Astrocyte (in vitro differentiated cells and primary cell): ENCODE measurements at regions not wholly inside any gene's neighbourhood (a gene's known extent, or its start where the extent isn't known, plus 50 kb on each side); places are given as distances from the start of the nearest gene placed in this dataset.

Experiments
- DNase-seq: peaks from one replicate; pipeline ENCODE4 v3.0.0-alpha.2; 2010; ENCODE audit warnings: low read depth
- FAIRE-seq: peaks from 2 replicates; lab custom pipeline; 2011; peaks lifted over from hg19 to GRCh38; lab: Jason Lieb, UNC
- H2AFZ ChIP-seq: 2 replicates; pipeline ENCODE4 v1.6.0; 2012; ENCODE audit warnings: low read depth, low read length, inconsistent platforms
- H3K27ac ChIP-seq: 2 replicates; pipeline ENCODE4 v1.5.1; 2011; ENCODE audit warnings: low read depth, low read length, inconsistent platforms
- H3K27me3 ChIP-seq: 2 replicates; pipeline ENCODE4 v1.6.0; 2011; ENCODE audit warnings: low read length, inconsistent platforms; ENCODE audit not compliant: insufficient read depth
- H3K36me3 ChIP-seq: 2 replicates; pipeline ENCODE4 v1.5.1; 2011; ENCODE audit warnings: low read length, inconsistent platforms; ENCODE audit not compliant: insufficient read depth
- H3K4me1 ChIP-seq: 2 replicates; pipeline ENCODE4 v1.5.1; 2011; ENCODE audit warnings: low read length, inconsistent platforms; ENCODE audit not compliant: insufficient read depth
- H3K4me2 ChIP-seq: 2 replicates; pipeline ENCODE4 v1.6.0; 2012; ENCODE audit warnings: low read length, inconsistent platforms
- H3K4me3 ChIP-seq: 2 replicates; pipeline ENCODE4 v1.5.1; 2011; ENCODE audit warnings: low read depth, mild to moderate bottlenecking, low read length, inconsistent platforms; ENCODE audit not compliant: insufficient read depth
- H3K79me2 ChIP-seq: 2 replicates; pipeline ENCODE4 v1.6.0; 2012; ENCODE audit warnings: mild to moderate bottlenecking, low read length, inconsistent platforms; ENCODE audit not compliant: insufficient read depth
- H3K9ac ChIP-seq: 2 replicates; pipeline ENCODE4 v1.6.0; 2012; ENCODE audit warnings: mild to moderate bottlenecking, low read length, inconsistent platforms
- H3K9me3 ChIP-seq: 2 replicates; pipeline ENCODE4 v1.5.1; 2012; ENCODE audit warnings: low read depth, mild to moderate bottlenecking, low read length, inconsistent platforms; ENCODE audit not compliant: insufficient read depth
- H4K20me1 ChIP-seq: 2 replicates; pipeline ENCODE4 v1.6.0; 2012; ENCODE audit warnings: low read length, inconsistent platforms; ENCODE audit not compliant: insufficient read depth
- H3K27ac Mint-ChIP-seq: one replicate; pipeline ENCODE4 v1.8.0; 2021; ENCODE audit warnings: mild to moderate bottlenecking, mixed read lengths; ENCODE audit not compliant: unreplicated experiment
- H3K27me3 Mint-ChIP-seq: one replicate; pipeline ENCODE4 v1.8.0; 2021; ENCODE audit warnings: low read depth, mixed read lengths; ENCODE audit not compliant: unreplicated experiment
- H3K36me3 Mint-ChIP-seq: one replicate; pipeline ENCODE4 v1.8.0; 2021; ENCODE audit warnings: low read depth, mixed read lengths; ENCODE audit not compliant: unreplicated experiment
- H3K4me1 Mint-ChIP-seq: one replicate; pipeline ENCODE4 v1.8.0; 2021; ENCODE audit warnings: low read depth, mixed read lengths; ENCODE audit not compliant: unreplicated experiment
- H3K4me3 Mint-ChIP-seq: one replicate; pipeline ENCODE4 v1.8.0; 2021; ENCODE audit warnings: mild to moderate bottlenecking, moderate library complexity, mixed read lengths; ENCODE audit not compliant: unreplicated experiment
- H3K9me3 Mint-ChIP-seq: one replicate; pipeline ENCODE4 v1.8.0; 2021; ENCODE audit warnings: mild to moderate bottlenecking, mixed read lengths; ENCODE audit not compliant: unreplicated experiment
- CTCF ChIP-seq: IDR thresholded peaks from 2 replicates; pipeline ENCODE4 v1.5.1; 2011; ENCODE audit warnings: low read depth, mild to moderate bottlenecking, inconsistent platforms, low read length, moderate library complexity; ENCODE audit not compliant: insufficient read depth
- EZH2 ChIP-seq: IDR thresholded peaks from 2 replicates; pipeline ENCODE4 v1.6.1; 2012; ENCODE audit warnings: mild to moderate bottlenecking, low read length, inconsistent platforms; ENCODE audit not compliant: insufficient read depth

GRCh38 chr20:40055711-40056110, 633.3 kb downstream of the MAFB start:
- no peaks in the 10 kb centered on the region for H3K36me3 Mint-ChIP-seq
- no peak overlapping the region for H3K27ac Mint-ChIP-seq
- no peaks in the 10 kb centered on the region for H3K27me3 ChIP-seq
- H3K36me3 ChIP-seq: no peaks in the 10 kb centered on the region
- FAIRE-seq (no peak), DNase-seq (no peak)
- no peak overlapping the region for H3K4me3 Mint-ChIP-seq
- no peaks in the 10 kb centered on the region for H4K20me1 ChIP-seq
- H3K9me3 Mint-ChIP-seq: peaks cover 10% of the 10 kb centered on the region
- H3K9ac ChIP-seq: no peak overlapping the region
- H2AFZ ChIP-seq: no peak overlapping the region
- no peak overlapping the region for H3K4me3 ChIP-seq
- no peaks in the 10 kb centered on the region for H3K4me1 Mint-ChIP-seq
- peaks cover 1% of the 10 kb centered on the region for H3K27me3 Mint-ChIP-seq
- H3K79me2 ChIP-seq: no peaks in the 10 kb centered on the region
- H3K9me3 ChIP-seq: no peaks in the 10 kb centered on the region
- H3K27ac ChIP-seq: no peak overlapping the region
- TF ChIP-seq EZH2: no peak
- TF ChIP-seq CTCF: no peak
- no peaks in the 10 kb centered on the region for H3K4me1 ChIP-seq
- H3K4me2 ChIP-seq: no peak overlapping the region

GRCh38 chr20:40054311-40054710, 634.7 kb downstream of the MAFB start:
- Mint-ChIP-seq H3K9me3 (peaks cover 1% of the 10 kb centered on the region), H3K36me3 (no peaks in the 10 kb centered on the region), H3K4me3 (no peak overlapping the region), H3K27me3 (peaks cover 1% of the 10 kb centered on the region), H3K27ac (no peak overlapping the region), H3K4me1 (no peaks in the 10 kb centered on the region)
- Histone ChIP-seq H3K9me3 (no peaks in the 10 kb centered on the region), H3K9ac (no peak overlapping the region), H3K27me3 (no peaks in the 10 kb centered on the region), H4K20me1 (no peaks in the 10 kb centered on the region), H3K36me3 (no peaks in the 10 kb centered on the region), H2AFZ (no peak overlapping the region), H3K4me2 (no peak overlapping the region), H3K4me3 (no peak overlapping the region), H3K4me1 (no peaks in the 10 kb centered on the region), H3K79me2 (no peaks in the 10 kb centered on the region), H3K27ac (no peak overlapping the region)
- DNase-seq (no peak), FAIRE-seq (no peak)
- TF ChIP-seq CTCF (no peak), EZH2 (no peak)

- Mint-ChIP-seq H3K27me3 (no peaks in the 10 kb centered on the region), H3K9me3 (no peaks in the 10 kb centered on the region), H3K27ac (no peak overlapping the region), H3K4me1 (no peaks in the 10 kb centered on the region), H3K4me3 (no peak overlapping the region), H3K36me3 (no peaks in the 10 kb centered on the region)
- Histone ChIP-seq H3K9me3 (no peaks in the 10 kb centered on the region), H3K9ac (no peak overlapping the region), H3K4me1 (no peaks in the 10 kb centered on the region), H3K27ac (no peak overlapping the region), H3K4me3 (no peak overlapping the region), H2AFZ (no peak overlapping the region), H3K79me2 (no peaks in the 10 kb centered on the region), H3K36me3 (no peaks in the 10 kb centered on the region), H4K20me1 (no peaks in the 10 kb centered on the region), H3K4me2 (no peak overlapping the region), H3K27me3 (no peaks in the 10 kb centered on the region)
- no peak for FAIRE-seq
- TF ChIP-seq EZH2 (no peak), CTCF (no peak)
- no peak for DNase-seq
Observed at GRCh38 chr20:40050596-40050995, 638.4 kb downstream of the MAFB start.
